Panc1 (cell line): ENCODE measurements at regions not wholly inside any gene's neighbourhood (a gene's known extent, or its start where the extent isn't known, plus 50 kb on each side); places are given as distances from the start of the nearest gene placed in this dataset.

ENCODE experiments used
- ATAC-seq: fragments of 200-7000 bp; cut with Tn5 transposase; 2 replicates; pipeline ENCODE4 v1.9.1; 2020; ENCODE audit warnings: mild to moderate bottlenecking, moderate library complexity
- BruUV-seq: library from RNA; stranded (reverse); fragments of 400-500 nt; replicated peaks from 2 replicates; lab custom pipeline; 2021; lab: Mats Ljungman, UMichigan
- CTCF ChIA-PET: fragments of 300-600 bp; sonication (Branson Sonifier 250); formaldehyde crosslinking; loops from one replicate; lab custom pipeline; 2022; ENCODE audit warnings: antibody characterized with exemption; lab: Charles Lee
- POLR2A ChIA-PET: fragments of 300-600 bp; sonication (Branson Sonifier 250); formaldehyde crosslinking; loops from one replicate; lab custom pipeline; 2022; ENCODE audit warnings: antibody characterized with exemption; lab: Charles Lee
- DNase-seq: peaks from one replicate; pipeline ENCODE4 v3.0.0-alpha.2; 2010; ENCODE audit warnings: low read depth, low spot score
- H3K27ac ChIP-seq: 2 replicates; pipeline ENCODE4 v1.5.1; 2011; ENCODE audit warnings: mild to moderate bottlenecking, low read length, inconsistent platforms
- H3K27me3 ChIP-seq: fragments of 200-500 bp; sonication (Bioruptor generic); 2 replicates; pipeline ENCODE4 v1.6.0; 2014; ENCODE audit warnings: low read length, inconsistent platforms; ENCODE audit not compliant: control insufficient read depth, insufficient read depth
- H3K36me3 ChIP-seq: fragments of 200-500 bp; sonication (Bioruptor generic); 2 replicates; pipeline ENCODE4 v1.5.1; 2014; ENCODE audit warnings: inconsistent platforms, mild to moderate bottlenecking, low read length, moderate library complexity; ENCODE audit not compliant: control insufficient read depth, insufficient read depth
- H3K4me1 ChIP-seq: 2 replicates; pipeline ENCODE4 v1.5.1; 2011; ENCODE audit warnings: inconsistent platforms, mild to moderate bottlenecking, low read length, moderate library complexity; ENCODE audit not compliant: control insufficient read depth, insufficient read depth
- H3K4me3 ChIP-seq, 2 experiments: 2 replicates each; pipeline ENCODE4 v1.5.1; 2011 to 2012; ENCODE audit warnings: low read depth in 2 of 2, low read length in 2 of 2, mild to moderate bottlenecking in 2 of 2, inconsistent platforms in 1 of 2, moderate library complexity in 1 of 2
- H3K9me3 ChIP-seq: fragments of 200-500 bp; sonication (Bioruptor generic); 2 replicates; pipeline ENCODE4 v1.5.1; 2014; ENCODE audit warnings: low read depth, mild to moderate bottlenecking, inconsistent platforms, low read length, moderate library complexity; ENCODE audit not compliant: control insufficient read depth, insufficient read depth
- CTCF ChIP-seq: fragments of 450-650 bp; IDR thresholded peaks from 2 replicates; pipeline ENCODE4 v1.5.1; 2017; ENCODE audit warnings: mild to moderate bottlenecking
- POLR2AphosphoS5 ChIP-seq: IDR thresholded peaks from 2 replicates; pipeline ENCODE4 v1.6.1; 2012; ENCODE audit warnings: mild to moderate bottlenecking, low read depth, low read length, moderate library complexity
- SIN3A ChIP-seq: IDR thresholded peaks from 2 replicates; pipeline ENCODE4 v1.6.1; 2012; ENCODE audit warnings: low read depth, mild to moderate bottlenecking, low read length, moderate library complexity, borderline replicate concordance; ENCODE audit not compliant: insufficient read depth
- TCF7L2 ChIP-seq: IDR thresholded peaks from 2 replicates; pipeline ENCODE4 v1.6.1; 2011; ENCODE audit warnings: mild to moderate bottlenecking, low read depth, low read length, inconsistent platforms
- in situ Hi-C: cut with HindIII; loops from 2 replicates; pipeline ENCODE4 v1.10.0; 2016; ENCODE audit warnings: low sequenced_read_pairs, low pct_unique_long_range_greater_than_20kb
- intact Hi-C: fragments of 100-400 bp; cut with micrococcal nuclease; formaldehyde crosslinking; loops from one replicate; pipeline ENCODE4 v1.10.0; 2022; ENCODE audit not compliant: unreplicated experiment
- TF ChIP-seq, protein P1 (sequence below), 2 experiments: IDR thresholded peaks; 2 replicates each; pipeline ENCODE4 v1.6.1; 2011 to 2012; ENCODE audit warnings: low read depth in 2 of 2, control low read depth in 1 of 2, low read length in 1 of 2, mild to moderate bottlenecking in 1 of 2, moderate library complexity in 1 of 2; ENCODE audit not compliant: insufficient read depth in 1 of 2

GRCh38 chr14:103186909-103187586 lies 63.8 kb downstream of the TNFAIP2 start:
- TF ChIP-seq SIN3A, result no peak
- no peak for TF ChIP-seq TCF7L2
- TF ChIP-seq POLR2AphosphoS5, result no peak
- TF ChIP-seq CTCF, result no peak
- TF ChIP-seq, protein P1, sequence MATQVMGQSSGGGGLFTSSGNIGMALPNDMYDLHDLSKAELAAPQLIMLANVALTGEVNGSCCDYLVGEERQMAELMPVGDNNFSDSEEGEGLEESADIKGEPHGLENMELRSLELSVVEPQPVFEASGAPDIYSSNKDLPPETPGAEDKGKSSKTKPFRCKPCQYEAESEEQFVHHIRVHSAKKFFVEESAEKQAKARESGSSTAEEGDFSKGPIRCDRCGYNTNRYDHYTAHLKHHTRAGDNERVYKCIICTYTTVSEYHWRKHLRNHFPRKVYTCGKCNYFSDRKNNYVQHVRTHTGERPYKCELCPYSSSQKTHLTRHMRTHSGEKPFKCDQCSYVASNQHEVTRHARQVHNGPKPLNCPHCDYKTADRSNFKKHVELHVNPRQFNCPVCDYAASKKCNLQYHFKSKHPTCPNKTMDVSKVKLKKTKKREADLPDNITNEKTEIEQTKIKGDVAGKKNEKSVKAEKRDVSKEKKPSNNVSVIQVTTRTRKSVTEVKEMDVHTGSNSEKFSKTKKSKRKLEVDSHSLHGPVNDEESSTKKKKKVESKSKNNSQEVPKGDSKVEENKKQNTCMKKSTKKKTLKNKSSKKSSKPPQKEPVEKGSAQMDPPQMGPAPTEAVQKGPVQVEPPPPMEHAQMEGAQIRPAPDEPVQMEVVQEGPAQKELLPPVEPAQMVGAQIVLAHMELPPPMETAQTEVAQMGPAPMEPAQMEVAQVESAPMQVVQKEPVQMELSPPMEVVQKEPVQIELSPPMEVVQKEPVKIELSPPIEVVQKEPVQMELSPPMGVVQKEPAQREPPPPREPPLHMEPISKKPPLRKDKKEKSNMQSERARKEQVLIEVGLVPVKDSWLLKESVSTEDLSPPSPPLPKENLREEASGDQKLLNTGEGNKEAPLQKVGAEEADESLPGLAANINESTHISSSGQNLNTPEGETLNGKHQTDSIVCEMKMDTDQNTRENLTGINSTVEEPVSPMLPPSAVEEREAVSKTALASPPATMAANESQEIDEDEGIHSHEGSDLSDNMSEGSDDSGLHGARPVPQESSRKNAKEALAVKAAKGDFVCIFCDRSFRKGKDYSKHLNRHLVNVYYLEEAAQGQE (IDR thresholded peaks at IDR 0.05; ENCODE audit: insufficient read depth in 1 of 2, low read depth in 2 of 2, low read length in 1 of 2), result no peak
- no TSS peak for BruUV-seq
- in situ Hi-C loops, result no loop called here
- peaks cover 10% of the 10 kb centered on the region for H3K4me1 ChIP-seq
- H3K4me3 ChIP-seq, result no peak overlapping the region
- POLR2A ChIA-PET, result no interaction called here
- ATAC-seq (no peak), DNase-seq (no peak)
- no peaks in the 10 kb centered on the region for H3K27me3 ChIP-seq
- no peaks in the 10 kb centered on the region for H3K36me3 ChIP-seq
- CTCF ChIA-PET, result interaction anchor here (1.2 to 1.3 kb wide), 2 partner anchors 81 to 82 kb away, joined by 5 to 9 read pairs; no protein-coding TSS in a partner anchor
- no peaks in the 10 kb centered on the region for H3K9me3 ChIP-seq
- intact Hi-C loops, result loop anchor here (10.0 kb wide), 1 partner anchor 112 kb away; no protein-coding TSS in a partner anchor
- no peak overlapping the region for H3K27ac ChIP-seq

GRCh38 chr14:103187911-103188310 lies 64.7 kb downstream of the TNFAIP2 start:
- POLR2A ChIA-PET, result no interaction called here
- no peak overlapping the region for H3K27ac ChIP-seq
- in situ Hi-C loops, result no loop called here
- TF ChIP-seq POLR2AphosphoS5, result no peak
- TF ChIP-seq, protein P1 (IDR thresholded peaks at IDR 0.05; ENCODE audit: insufficient read depth in 1 of 2, low read depth in 2 of 2, low read length in 1 of 2), result no peak
- TF ChIP-seq TCF7L2, result no peak
- TF ChIP-seq SIN3A, result no peak
- no peak for TF ChIP-seq CTCF
- H3K36me3 ChIP-seq, result no peaks in the 10 kb centered on the region
- no peak for ATAC-seq
- CTCF ChIA-PET, result interaction anchor here (0.6 kb wide), 1 partner anchor 55 kb away, joined by 5 read pairs; no protein-coding TSS in a partner anchor
- no peaks in the 10 kb centered on the region for H3K9me3 ChIP-seq
- no peaks in the 10 kb centered on the region for H3K27me3 ChIP-seq
- intact Hi-C loops, result loop anchor here (10.0 kb wide), 1 partner anchor 113 kb away; no protein-coding TSS in a partner anchor
- H3K4me3 ChIP-seq, result no peak overlapping the region
- H3K4me1 ChIP-seq, result peaks cover 10% of the 10 kb centered on the region
- DNase-seq, result no peak
- BruUV-seq, result no TSS peak
